K562 (cell line): ENCODE measurements at regions not wholly inside any gene's neighbourhood (a gene's known extent, or its start where the extent isn't known, plus 50 kb on each side); places are given as distances from the start of the nearest gene placed in this dataset.

Experiments
- BCOR ChIP-seq: fragments of 450-650 bp; IDR thresholded peaks from 2 replicates; pipeline ENCODE4 v1.6.1; 2016
- CHD7 ChIP-seq: fragments of 200-600 bp; sonication (generic); IDR thresholded peaks from one replicate; pipeline ENCODE4 v1.6.1; 2012; ENCODE audit warnings: mild to moderate bottlenecking, low read depth, low read length, inconsistent platforms
- E2F5 ChIP-seq: sonication (generic); formaldehyde crosslinking; IDR thresholded peaks from 2 replicates; pipeline ENCODE4 v1.8.0; 2022; ENCODE audit warnings: mild to moderate bottlenecking, missing genetic modification reagents
- ILK ChIP-seq: fragments of 450-650 bp; IDR thresholded peaks from 2 replicates; pipeline ENCODE4 v1.6.1; 2016; ENCODE audit warnings: missing genetic modification characterization, low read depth, mild to moderate bottlenecking, missing compliant biosample characterization, moderate library complexity, borderline replicate concordance
- RBBP5 ChIP-seq: fragments of 200-600 bp; sonication (generic); IDR thresholded peaks from 2 replicates; pipeline ENCODE4 v1.6.1; 2012; ENCODE audit warnings: borderline replicate concordance, mild to moderate bottlenecking, low read length, control low read depth, inconsistent platforms; ENCODE audit not compliant: insufficient read depth, poor library complexity, severe bottlenecking
- ZNF584 ChIP-seq: fragments of 200-800 bp; sonication (Bioruptor generic); IDR thresholded peaks from 2 replicates; pipeline ENCODE4 v1.6.1; 2016; ENCODE audit warnings: low read depth, mild to moderate bottlenecking, missing genetic modification characterization, missing compliant biosample characterization

- no peak for TF ChIP-seq CHD7
- no peak for TF ChIP-seq RBBP5
- TF ChIP-seq E2F5 (CRISPR knock-in tag) = no peak
- no peak for TF ChIP-seq ZNF584 (CRISPR knock-in tag)
- no peak for TF ChIP-seq ILK (tag)
- no peak for TF ChIP-seq BCOR
Measured at GRCh38 chr4:161208564-161208963, 955.2 kb downstream of the FSTL5 start (continued).
